Hematopoietic multipotent progenitor cell treated with erythropoietin and hydrocortisone succinate and interleukin-3 and kit ligand, for 15 days (in vitro differentiated cells): ENCODE measurements at regions not wholly inside any gene's neighbourhood (a gene's known extent, or its start where the extent isn't known, plus 50 kb on each side); places are given as distances from the start of the nearest gene placed in this dataset.

Experiments
- DNase-seq: peaks from one replicate; pipeline ENCODE4 v3.0.0-alpha.2; 2015; ENCODE audit warnings: low spot score

- no peak for DNase-seq
Observed at GRCh38 chr22:49137206-49137840, 690.4 kb downstream of the BRD1 start.

DNA sequence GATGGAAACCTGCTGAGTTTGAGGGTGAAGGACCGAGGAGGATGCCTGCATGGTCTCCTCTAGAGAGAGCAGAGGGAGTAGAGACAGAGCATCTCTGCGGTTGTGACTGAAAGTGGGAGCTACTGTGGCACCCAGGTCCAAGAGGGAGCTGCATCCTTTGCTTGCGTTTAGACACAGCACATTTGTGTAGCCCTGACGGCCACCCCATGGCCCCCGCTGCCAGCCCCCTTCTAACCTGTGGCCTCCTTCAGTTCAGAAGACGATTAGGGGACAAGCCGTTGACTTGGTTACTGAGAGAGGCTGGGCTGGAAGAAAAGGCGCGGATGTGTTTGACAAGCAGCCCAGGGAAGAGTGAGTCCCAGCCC is 690.9 kb downstream of the BRD1 start:
- DNase-seq, result no peak

DNA sequence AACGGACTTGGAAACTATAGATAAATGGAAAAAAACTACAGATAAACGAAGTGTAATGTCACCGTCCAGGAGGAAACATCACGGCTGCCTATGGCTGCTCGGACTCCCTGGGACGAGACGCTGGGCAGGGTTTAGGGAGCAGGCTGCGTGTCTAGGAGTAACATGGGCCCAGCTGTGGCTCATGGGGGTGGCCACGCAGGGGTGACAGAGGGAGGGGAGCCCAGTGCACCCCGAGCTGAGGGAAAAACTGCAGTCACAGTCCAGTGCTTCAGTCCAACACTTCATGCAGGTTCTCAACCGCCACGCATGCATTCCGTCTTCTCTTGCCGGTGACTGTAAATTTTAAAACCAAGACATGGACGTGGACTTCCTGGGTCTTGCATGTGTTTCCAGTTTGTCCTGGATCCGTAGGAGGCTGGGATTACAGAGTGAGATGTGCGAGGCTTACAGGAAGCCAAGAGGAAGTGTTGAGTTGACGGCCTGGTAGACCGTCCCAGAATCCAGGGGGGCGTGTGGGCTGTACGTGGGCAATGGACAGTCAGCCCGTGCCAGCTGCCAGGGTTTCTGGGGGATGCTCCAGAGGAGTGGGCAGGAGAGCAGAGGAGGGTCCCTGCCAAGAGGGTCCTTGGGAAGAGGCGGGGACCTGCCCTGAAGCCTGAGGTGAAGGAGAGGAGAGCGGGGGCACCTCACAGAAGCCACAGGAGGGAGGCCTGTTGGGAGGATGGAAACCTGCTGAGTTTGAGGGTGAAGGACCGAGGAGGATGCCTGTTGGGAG is 691.4 kb downstream of the BRD1 start:
- no peak for DNase-seq

DNA sequence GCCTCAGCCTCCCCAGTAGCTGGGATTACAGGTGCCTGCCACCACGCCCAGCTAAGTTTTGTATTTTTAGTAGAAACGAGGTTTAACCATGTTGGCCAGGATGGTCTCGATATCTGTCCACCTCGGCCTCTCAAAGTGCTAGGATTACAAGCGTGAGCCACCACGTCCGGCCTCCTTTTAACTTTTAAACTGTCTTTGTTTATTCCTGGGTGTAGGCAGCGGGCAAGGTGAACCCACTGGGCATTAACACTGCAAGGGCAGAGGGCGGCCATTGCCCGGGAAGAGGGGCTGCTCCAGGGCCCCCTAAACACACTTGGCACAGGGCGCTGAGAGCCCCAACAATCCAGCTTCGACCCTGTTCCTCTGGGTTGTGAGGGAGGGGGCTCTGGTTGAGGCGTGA is 693.6 kb downstream of the BRD1 start:
- no peak for DNase-seq

DNA sequence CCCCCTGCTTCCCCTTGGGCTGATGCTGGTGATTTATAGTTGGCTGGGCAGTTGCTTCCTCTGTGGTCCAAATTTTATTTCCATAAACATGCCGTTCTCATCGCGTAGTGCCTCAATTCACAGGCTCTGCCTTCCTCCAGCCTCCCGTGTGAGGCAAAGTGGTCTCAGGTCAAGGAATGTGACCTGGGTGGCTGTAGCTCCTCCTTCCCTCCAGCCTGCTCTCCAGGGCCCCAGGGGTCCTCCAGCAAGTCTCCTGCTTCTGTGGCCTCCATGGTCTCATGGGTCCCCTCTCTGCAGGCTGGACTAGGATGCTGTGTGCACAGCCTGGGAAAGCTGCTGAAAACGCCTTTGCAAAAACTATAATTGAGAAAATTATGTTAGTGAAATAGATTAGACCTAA is 694.1 kb downstream of the BRD1 start:
- no peak for DNase-seq

DNA sequence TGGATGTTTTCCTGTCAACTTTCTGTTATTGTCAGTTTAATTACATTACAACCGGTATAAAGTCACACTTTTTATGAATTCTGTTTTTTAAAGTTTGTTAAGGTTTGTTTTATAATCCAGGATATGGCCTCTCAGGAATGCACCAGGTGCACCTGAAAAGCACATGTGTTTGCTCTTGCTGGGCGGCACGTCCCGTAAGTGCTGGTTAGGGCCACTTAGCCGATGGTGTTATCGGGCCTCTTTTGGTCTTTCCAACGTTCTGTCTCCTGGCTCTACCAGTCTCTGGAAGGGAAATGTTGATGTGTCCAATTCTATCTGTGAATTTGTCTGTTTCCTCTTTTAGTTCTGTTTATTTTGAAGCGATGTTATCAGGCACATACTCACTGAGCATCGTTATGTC is 695.7 kb downstream of the BRD1 start:
- DNase-seq, result no peak

GRCh38 chr22:49129736-49130135 is 697.9 kb downstream of the BRD1 start:
- DNase-seq, result no peak

GRCh38 chr22:49128874-49129273 is 698.8 kb downstream of the BRD1 start:
- DNase-seq, result no peak

DNA sequence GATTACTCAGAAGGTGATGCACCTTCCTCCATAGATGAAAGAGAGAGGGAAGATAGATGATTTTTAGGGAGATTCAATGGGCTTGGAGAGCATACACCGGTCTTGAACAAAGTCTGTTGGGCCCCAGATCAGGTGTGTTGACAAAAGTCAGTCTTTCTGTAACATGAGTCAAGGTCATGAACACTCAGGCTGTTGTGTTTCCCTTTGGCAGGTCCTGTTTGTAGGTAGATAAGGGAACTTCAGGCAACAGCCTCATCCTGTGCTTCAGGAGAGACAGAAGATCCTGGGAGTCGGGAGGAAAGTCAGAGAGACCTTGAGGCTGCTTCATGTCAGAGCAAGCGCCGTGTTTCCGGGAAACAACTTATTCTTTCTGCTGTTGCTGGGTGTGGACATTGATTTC is 703.1 kb downstream of the BRD1 start:
- no peak for DNase-seq

- DNase-seq, result no peak
Observed at GRCh38 chr22:49123621-49124192, 704.0 kb downstream of the BRD1 start.

- DNase-seq, result no peak
Observed at GRCh38 chr22:49119551-49119952, 708.1 kb downstream of the BRD1 start.

- no peak for DNase-seq
Observed at GRCh38 chr22:49118065-49118464, 709.6 kb downstream of the BRD1 start.

DNA sequence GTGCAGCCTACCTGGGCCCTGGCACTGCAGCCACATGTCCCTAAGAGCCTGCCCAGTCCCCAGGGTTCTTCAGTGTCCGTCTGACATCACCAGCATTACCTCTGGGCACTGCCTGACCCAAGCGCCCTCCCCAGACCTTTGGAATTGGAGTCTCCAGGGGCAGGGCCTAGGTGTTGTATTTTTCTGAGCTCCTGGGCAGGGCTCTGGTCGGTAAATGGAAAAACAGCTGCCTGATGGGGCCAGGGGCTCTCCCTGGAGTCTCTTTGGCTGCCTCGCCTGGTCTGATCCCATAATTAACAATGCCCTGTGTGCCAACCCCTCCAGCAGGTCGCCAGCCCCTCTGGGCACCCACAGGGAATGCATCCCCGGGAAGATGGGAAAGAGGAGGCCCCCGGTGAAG is 710.2 kb downstream of the BRD1 start:
- DNase-seq, result no peak

DNA sequence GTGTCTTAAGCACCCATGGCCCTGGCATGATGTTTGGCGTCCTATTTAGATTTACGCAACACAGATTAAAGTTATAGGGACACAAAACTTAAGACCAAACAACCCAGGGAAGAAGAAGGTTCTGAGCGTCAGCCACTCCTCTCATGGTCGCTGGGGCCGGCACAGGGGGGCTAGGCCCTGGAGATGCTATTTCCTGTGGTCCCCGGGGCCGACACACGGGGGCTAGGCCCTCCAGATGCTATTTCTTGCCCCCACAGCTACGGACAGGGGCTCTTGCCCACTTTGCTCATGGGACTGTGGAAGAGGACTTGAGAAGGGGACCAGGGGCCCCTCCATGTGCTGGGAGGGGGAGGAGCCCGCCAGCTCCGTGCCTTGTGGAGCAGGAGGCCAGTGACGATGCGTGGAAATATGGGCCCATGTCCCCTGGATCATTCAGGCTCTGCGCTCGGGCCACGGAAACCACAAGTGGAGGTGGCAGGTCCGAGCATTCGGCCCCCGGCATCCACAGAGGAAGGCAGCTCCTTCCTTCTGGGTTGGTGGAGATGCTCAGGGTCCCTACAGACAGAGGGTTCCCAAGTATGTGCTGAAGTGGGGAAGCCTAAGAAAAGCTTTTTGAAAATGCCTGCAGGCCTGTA is 711.1 kb downstream of the BRD1 start:
- no peak for DNase-seq

DNA sequence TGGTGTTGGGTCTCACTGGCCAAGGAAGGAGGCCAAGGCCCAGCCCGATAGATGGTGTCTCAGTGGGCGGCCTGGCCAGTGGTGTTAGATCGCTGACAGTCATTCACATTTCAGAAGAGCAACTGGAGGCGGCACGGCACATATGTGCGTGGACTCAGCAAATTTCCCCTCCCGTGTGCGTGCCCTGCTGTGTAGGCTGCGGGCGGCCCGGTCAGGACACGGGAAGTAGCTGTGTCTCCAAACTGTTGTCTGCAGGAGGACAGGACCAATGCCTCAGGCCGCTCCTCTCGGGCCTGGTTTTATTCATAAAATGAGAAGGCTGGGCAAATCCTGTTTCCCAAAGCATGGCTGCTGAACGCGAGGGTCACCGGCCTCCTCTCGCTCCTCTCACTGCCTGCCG is 711.7 kb downstream of the BRD1 start:
- no peak for DNase-seq

- DNase-seq, result no peak
Observed at GRCh38 chr22:49115197-49115596, 712.5 kb downstream of the BRD1 start.

DNA sequence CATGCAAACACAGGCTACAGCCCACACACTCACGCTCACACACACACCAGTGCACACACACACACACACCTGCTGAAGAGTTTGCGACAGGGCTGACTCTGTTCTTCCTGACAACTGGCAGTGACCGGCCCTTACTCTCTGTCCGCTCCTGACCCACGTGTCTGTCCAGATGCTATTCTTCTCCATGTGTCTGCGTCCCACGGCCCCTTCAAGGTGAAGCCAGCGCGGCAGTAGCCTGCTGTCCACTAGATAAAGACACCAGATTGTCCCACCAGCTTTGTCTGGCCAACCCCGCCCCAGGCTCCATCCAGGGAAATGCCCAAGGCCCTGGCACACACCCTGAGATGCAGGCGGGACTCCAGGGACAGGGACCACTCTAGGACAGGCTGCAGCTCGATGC is 713.9 kb downstream of the BRD1 start:
- DNase-seq, result no peak

DNA sequence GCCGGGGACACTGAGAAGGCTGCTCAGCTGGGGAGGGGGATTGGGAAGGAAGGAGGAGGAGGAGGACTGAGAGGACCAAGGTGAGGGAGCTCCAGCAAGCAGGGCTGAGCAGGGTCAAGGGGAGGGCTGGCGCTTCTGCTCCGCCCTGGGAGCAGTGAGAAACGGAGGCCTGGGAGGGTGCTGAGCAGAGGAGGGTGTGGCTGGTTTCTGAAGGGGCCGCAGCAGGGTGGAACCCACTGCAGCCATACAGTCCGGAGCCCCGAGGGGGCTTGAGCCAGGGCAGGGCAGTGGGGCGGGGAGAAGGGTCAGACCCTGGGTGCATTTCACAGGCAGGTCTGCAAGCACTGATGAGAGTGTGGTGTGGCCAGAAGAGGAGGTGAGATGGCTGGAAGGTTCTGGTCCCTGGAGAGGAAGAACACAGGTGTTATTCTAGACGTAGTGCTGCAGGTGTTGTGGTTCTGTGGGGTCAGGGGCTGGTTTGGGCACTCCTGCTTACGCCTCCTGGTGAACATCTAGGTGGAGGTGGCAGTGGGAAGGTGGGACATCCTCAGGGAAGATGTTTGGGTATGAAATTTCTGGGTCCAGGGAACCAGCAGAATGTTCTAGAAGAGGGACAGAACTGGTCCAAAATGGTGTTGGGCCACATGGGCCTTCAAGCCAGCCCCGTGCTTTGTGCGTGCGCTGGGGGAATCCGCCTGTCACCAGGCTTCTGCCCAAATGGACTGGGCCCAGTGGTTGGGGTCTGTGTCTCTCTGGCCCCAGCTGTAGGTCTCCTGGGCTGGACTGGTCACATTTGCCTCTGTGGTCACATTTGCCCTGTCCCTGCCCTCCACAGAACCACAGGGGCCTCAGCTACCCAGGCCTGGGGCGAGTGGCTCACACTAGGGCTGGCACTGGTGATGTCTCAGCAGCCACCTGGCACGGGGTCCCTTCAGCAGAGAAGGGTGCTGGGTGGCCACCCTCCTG is 714.7 kb downstream of the BRD1 start:
- no peak for DNase-seq

- DNase-seq, result no peak
Observed at GRCh38 chr22:49112176-49112575, 715.5 kb downstream of the BRD1 start.

DNA sequence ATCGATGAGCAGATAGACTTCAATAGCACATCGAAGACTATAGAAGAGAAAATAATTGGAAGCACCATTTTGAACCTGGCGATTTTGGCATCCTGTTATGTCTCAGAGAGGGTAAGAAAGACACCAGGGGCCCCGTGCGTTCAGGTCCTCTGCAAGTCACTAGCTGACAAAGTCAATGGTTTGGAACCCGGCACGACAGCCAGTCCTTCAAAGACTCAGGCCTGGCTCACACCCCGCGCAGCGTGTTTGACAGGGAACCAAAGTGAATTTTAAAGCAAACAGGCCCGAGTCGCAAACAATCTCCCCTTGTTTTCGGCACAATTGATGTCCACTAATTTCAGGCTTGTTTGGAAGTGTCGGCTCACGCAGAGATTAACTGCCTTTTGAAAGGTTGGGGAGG is 716.6 kb downstream of the BRD1 start:
- DNase-seq, result no peak

DNA sequence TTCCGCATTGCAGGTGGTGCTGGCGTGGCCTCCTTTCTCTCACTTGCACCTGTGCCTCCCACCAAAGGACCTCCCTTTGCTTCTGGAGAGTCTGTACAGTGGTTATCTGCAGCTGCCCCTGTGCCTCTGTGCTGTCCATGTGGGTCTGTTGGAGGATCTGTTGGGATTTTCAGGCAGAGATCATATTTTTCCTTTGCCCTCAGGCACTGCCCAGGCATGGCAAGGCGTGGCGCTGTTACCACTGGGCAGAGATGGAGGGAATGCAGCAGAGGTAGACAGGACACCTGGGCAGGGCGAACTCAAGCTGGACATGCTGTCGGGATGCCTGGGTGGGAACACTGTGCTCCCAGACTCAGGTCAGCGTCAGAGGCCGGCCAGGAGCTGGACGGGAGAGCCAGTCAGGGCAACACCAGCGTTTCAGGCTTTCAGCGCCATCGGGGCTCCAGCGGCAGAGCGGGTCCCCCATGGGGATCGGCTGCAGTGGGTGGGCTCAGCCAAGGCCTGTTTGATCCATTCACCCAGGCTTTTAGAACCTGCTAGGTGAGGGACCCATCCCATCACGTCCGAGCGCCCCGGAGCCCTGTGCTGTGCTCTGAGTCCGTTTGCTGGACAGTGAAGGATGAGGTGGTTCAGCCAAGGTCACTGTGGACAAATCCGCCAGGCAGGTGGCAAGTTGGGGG is 718.9 kb downstream of the BRD1 start:
- no peak for DNase-seq
